Endodermal cell (in vitro differentiated cells): ENCODE measurements at regions not wholly inside any gene's neighbourhood (a gene's known extent, or its start where the extent isn't known, plus 50 kb on each side); places are given as distances from the start of the nearest gene placed in this dataset.

Source experiments
- DNase-seq: peaks from one replicate; pipeline ENCODE4 v3.0.0-alpha.2; 2017
- H3K27ac ChIP-seq: 2 replicates; pipeline ENCODE4 v1.5.1; 2013; ENCODE audit warnings: mild to moderate bottlenecking, low read depth, low read length, moderate library complexity
- H3K27me3 ChIP-seq: 2 replicates; pipeline ENCODE4 v1.6.1; 2013; ENCODE audit warnings: mild to moderate bottlenecking, low read length, moderate library complexity; ENCODE audit not compliant: insufficient read depth, control insufficient read depth, poor library complexity, severe bottlenecking
- H3K36me3 ChIP-seq: 2 replicates; pipeline ENCODE4 v1.7.0; 2013; ENCODE audit warnings: mild to moderate bottlenecking, low read length, moderate library complexity; ENCODE audit not compliant: control insufficient read depth, insufficient read depth
- H3K4me1 ChIP-seq: one replicate; pipeline ENCODE4 v1.7.0; 2013; ENCODE audit warnings: low read length; ENCODE audit not compliant: control insufficient read depth, insufficient read depth
- H3K4me3 ChIP-seq: 2 replicates; pipeline ENCODE4 v1.5.1; 2013; ENCODE audit warnings: mild to moderate bottlenecking, low read length, moderate library complexity
- H3K9ac ChIP-seq: 2 replicates; pipeline ENCODE4 v1.6.1; 2013; ENCODE audit warnings: mild to moderate bottlenecking, low read length, moderate library complexity; ENCODE audit not compliant: poor library complexity, severe bottlenecking; ENCODE audit errors: extremely low read depth
- H3K9me3 ChIP-seq: 2 replicates; pipeline ENCODE4 v1.6.1; 2013; ENCODE audit warnings: mild to moderate bottlenecking, low read length, moderate library complexity; ENCODE audit not compliant: control insufficient read depth
- H3K27ac Mint-ChIP-seq: 2 replicates; pipeline ENCODE4 v1.8.0; 2020; ENCODE audit warnings: mixed read lengths
- H3K27me3 Mint-ChIP-seq: 2 replicates; pipeline ENCODE4 v1.8.0; 2021; ENCODE audit warnings: mild to moderate bottlenecking, mixed read lengths; ENCODE audit not compliant: insufficient read depth
- H3K36me3 Mint-ChIP-seq: 2 replicates; pipeline ENCODE4 v1.8.0; 2020; ENCODE audit warnings: low read depth, mixed read lengths
- H3K4me1 Mint-ChIP-seq: 2 replicates; pipeline ENCODE4 v1.8.0; 2020; ENCODE audit warnings: mixed read lengths
- H3K4me3 Mint-ChIP-seq: 2 replicates; pipeline ENCODE4 v1.8.0; 2020; ENCODE audit warnings: mild to moderate bottlenecking, moderate library complexity, mixed read lengths
- H3K9me3 Mint-ChIP-seq: 2 replicates; pipeline ENCODE4 v1.8.0; 2020; ENCODE audit warnings: mild to moderate bottlenecking, mixed read lengths
- WGBS, 2 experiments: methylation state at CpG; one replicate each; pipeline versions ENCODE4 v1.1.5 to v1.1.7; 2013; ENCODE audit warnings: missing lambda C conversion rate in 2 of 2, mixed read lengths in 1 of 2; ENCODE audit not compliant: insufficient coverage in 1 of 2, insufficient read length in 1 of 2; 5-methylcytosine and 5-hydroxymethylcytosine counted together
- TF ChIP-seq, protein P1 (sequence below): fragments of 200-600 bp; sonication (generic); conservative IDR thresholded peaks from 2 replicates; pipeline ENCODE4 v1.5.0; 2021; ENCODE audit warnings: antibody characterized with exemption, mild to moderate bottlenecking

DNA sequence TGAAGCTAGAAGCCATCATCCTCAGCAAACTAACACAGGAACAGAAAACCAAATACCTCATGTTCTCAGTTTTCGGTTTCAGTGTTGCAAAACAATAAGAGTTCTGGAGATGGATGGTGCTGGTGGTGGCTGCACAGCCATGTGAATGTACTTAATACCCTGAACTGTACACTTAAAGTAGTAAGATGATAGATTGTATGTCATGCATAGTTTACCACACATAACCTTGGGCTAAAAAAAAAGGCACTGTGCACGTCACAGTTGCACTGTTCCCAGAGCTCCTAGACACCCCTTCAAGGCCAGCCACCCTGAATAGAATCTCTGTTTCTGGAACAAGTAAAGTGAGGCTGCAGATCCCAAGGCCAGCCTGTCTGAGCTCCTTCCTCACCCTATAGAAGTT, 243.3 kb upstream of the IGF1R start:
- H3K4me3 Mint-ChIP-seq, result no peak overlapping the region
- Histone ChIP-seq H3K27ac (no peak overlapping the region), H3K36me3 (no peaks in the 10 kb centered on the region), H3K4me1 (no peaks in the 10 kb centered on the region), H3K4me3 (no peak overlapping the region), H3K9ac (no peak overlapping the region), H3K27me3 (no peaks in the 10 kb centered on the region), H3K9me3 (no peaks in the 10 kb centered on the region)
- no peak overlapping the region for H3K27ac Mint-ChIP-seq
- TF ChIP-seq, protein P1, sequence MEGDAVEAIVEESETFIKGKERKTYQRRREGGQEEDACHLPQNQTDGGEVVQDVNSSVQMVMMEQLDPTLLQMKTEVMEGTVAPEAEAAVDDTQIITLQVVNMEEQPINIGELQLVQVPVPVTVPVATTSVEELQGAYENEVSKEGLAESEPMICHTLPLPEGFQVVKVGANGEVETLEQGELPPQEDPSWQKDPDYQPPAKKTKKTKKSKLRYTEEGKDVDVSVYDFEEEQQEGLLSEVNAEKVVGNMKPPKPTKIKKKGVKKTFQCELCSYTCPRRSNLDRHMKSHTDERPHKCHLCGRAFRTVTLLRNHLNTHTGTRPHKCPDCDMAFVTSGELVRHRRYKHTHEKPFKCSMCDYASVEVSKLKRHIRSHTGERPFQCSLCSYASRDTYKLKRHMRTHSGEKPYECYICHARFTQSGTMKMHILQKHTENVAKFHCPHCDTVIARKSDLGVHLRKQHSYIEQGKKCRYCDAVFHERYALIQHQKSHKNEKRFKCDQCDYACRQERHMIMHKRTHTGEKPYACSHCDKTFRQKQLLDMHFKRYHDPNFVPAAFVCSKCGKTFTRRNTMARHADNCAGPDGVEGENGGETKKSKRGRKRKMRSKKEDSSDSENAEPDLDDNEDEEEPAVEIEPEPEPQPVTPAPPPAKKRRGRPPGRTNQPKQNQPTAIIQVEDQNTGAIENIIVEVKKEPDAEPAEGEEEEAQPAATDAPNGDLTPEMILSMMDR, result no peak
- peaks cover 4% of the 10 kb centered on the region for H3K9me3 Mint-ChIP-seq
- no peak for DNase-seq
- H3K36me3 Mint-ChIP-seq, result no peaks in the 10 kb centered on the region
- H3K4me1 Mint-ChIP-seq, result no peaks in the 10 kb centered on the region
- peaks cover 3% of the 10 kb centered on the region for H3K27me3 Mint-ChIP-seq
- WGBS, 2 experiments, result 71 to 92% methylated on average over 1 to 2 of the region's 2 CpGs

DNA sequence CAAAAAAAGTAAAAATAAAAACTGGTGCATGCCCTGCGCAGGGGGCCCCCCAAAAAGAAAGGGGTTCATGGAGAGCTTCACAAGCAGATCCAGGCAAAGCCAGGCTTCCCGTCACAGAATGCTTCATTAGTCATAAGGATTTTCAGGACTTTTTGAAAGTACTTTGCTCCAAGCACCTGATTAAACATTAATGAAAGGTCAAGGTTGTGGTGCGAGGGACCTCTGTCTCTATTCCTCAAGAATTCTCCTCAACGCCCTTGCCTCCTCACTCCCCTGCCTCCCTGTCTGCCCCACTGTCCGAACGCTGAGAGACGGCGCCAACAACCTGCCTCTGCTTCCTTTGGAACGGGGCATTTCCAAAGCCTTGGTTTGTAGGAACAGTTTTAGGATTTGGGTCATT, 240.1 kb upstream of the IGF1R start:
- no peak overlapping the region for H3K4me3 Mint-ChIP-seq
- H3K27me3 Mint-ChIP-seq, result peaks cover 18% of the 10 kb centered on the region
- H3K4me1 Mint-ChIP-seq, result no peaks in the 10 kb centered on the region
- Histone ChIP-seq H3K4me3 (no peak overlapping the region), H3K27ac (no peak overlapping the region), H3K27me3 (peaks cover 5% of the 10 kb centered on the region), H3K4me1 (no peaks in the 10 kb centered on the region), H3K9me3 (no peaks in the 10 kb centered on the region), H3K9ac (no peak overlapping the region), H3K36me3 (no peaks in the 10 kb centered on the region)
- peaks cover 5% of the 10 kb centered on the region for H3K9me3 Mint-ChIP-seq
- 88 to 98% methylated on average over 5 to 9 of the region's 9 CpGs for WGBS, 2 experiments
- no peaks in the 10 kb centered on the region for H3K36me3 Mint-ChIP-seq
- DNase-seq, result no peak
- H3K27ac Mint-ChIP-seq, result no peak overlapping the region
- TF ChIP-seq, protein P1, result no peak

DNA sequence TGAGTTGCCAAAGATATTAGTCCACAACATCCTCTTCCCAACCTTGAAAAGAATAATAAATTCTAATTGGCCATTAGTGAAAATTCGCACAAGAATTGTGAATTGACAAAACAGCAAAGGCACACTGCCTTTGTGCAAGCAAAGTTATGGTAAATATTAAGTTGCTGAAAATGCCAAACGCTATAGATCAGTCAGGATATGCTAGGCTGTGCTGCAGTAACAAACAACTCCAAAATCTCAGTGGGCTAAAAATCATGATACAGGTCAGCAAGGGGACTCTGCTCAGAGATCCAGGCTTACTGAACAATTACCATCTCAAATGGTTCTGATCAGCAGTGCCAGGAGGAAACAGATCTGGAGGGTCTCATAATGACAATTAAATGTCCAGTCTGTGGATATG, 238.0 kb upstream of the IGF1R start:
- H3K27me3 Mint-ChIP-seq, result peaks cover 18% of the 10 kb centered on the region
- TF ChIP-seq, protein P1, result no peak
- H3K27ac Mint-ChIP-seq, result no peak overlapping the region
- H3K9ac ChIP-seq, result no peak overlapping the region
- no peak overlapping the region for H3K27ac ChIP-seq
- peaks cover 5% of the 10 kb centered on the region for H3K9me3 Mint-ChIP-seq
- no peaks in the 10 kb centered on the region for H3K36me3 Mint-ChIP-seq
- H3K36me3 ChIP-seq, result no peaks in the 10 kb centered on the region
- DNase-seq, result no peak
- 90 to 97% methylated on average over 2 of the region's 2 CpGs for WGBS, 2 experiments
- H3K4me3 Mint-ChIP-seq, result no peak overlapping the region
- peaks cover 5% of the 10 kb centered on the region for H3K27me3 ChIP-seq
- H3K4me3 ChIP-seq, result no peak overlapping the region
- H3K4me1 ChIP-seq, result no peaks in the 10 kb centered on the region
- no peaks in the 10 kb centered on the region for H3K9me3 ChIP-seq
- no peaks in the 10 kb centered on the region for H3K4me1 Mint-ChIP-seq
